ENCODE measurements at regions not wholly inside any gene's neighbourhood (a gene's known extent, or its start where the extent isn't known, plus 50 kb on each side); places are given as distances from the start of the nearest gene placed in this dataset.

DNA sequence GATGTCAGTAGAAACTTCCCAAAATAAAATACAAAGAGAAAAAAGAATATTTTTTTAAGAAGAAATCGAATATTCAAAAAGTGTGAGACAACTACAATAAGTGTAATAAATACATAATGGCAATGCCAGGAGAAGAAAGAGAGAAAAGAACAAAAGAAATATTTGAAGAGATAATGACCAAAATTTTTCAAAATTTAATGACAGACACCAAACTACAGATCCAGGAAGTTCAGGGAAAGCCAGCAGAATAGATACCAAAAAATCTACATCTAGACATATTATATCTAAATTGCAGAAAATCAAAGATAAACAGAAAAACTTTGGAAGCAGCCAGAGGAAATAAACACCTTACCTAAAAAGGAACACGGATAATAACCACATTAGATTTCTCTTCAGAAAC, 66.8 kb upstream of the CDK1 start:
- TF ChIP-seq CTCF (IDR thresholded peaks at IDR 0.05; ENCODE audit: control insufficient read depth, extremely low read depth, insufficient read depth) = no peak
- no peak for DNase-seq (ENCODE audit: low read depth)
- no peak overlapping the region for H3K4me3 ChIP-seq (ENCODE audit: low read depth, low read length)

- DNase-seq (ENCODE audit: low read depth) = no peak
- TF ChIP-seq CTCF (IDR thresholded peaks at IDR 0.05; ENCODE audit: control insufficient read depth, extremely low read depth, insufficient read depth) = no peak
- no peak overlapping the region for H3K4me3 ChIP-seq (ENCODE audit: low read depth, low read length)
Observed at GRCh38 chr10:60710041-60710440, 68.2 kb upstream of the CDK1 start.

- TF ChIP-seq CTCF (IDR thresholded peaks at IDR 0.05; ENCODE audit: control insufficient read depth, extremely low read depth, insufficient read depth) = no peak
- DNase-seq (ENCODE audit: low read depth) = no peak
- H3K4me3 ChIP-seq (ENCODE audit: low read depth, low read length) = no peak overlapping the region
Observed at GRCh38 chr10:60708666-60709065, 69.6 kb upstream of the CDK1 start.

GRCh38 chr10:60707841-60708240, 70.4 kb upstream of the CDK1 start:
- TF ChIP-seq CTCF (IDR thresholded peaks at IDR 0.05; ENCODE audit: control insufficient read depth, extremely low read depth, insufficient read depth) = no peak
- no peak overlapping the region for H3K4me3 ChIP-seq (ENCODE audit: low read depth, low read length)
- no peak for DNase-seq (ENCODE audit: low read depth)

- TF ChIP-seq CTCF (IDR thresholded peaks at IDR 0.05; ENCODE audit: control insufficient read depth, extremely low read depth, insufficient read depth) = no peak
- no peak overlapping the region for H3K4me3 ChIP-seq (ENCODE audit: low read depth, low read length)
- DNase-seq (ENCODE audit: low read depth) = no peak
Observed at GRCh38 chr10:60706146-60706545, 72.1 kb upstream of the CDK1 start.

DNA sequence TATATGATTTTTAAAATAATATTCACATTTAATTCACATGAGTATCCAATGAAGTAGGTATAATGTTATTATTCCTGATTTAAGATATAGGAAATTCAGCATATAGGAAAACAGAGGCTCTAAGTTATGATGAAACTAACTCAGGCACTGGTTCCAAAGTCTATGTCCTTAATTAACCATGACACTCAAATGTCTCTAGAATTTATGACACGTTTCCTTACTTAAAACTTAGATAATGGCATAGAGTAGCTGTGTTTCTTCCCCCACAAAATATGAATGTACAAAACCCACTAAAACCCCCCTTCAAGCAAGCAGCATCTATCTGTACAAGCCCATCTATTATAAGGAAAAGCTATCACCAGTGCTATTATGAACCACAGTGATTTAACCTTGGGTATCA, 72.9 kb upstream of the CDK1 start:
- TF ChIP-seq CTCF (IDR thresholded peaks at IDR 0.05; ENCODE audit: control insufficient read depth, extremely low read depth, insufficient read depth) = no peak
- no peak overlapping the region for H3K4me3 ChIP-seq (ENCODE audit: low read depth, low read length)
- no peak for DNase-seq (ENCODE audit: low read depth)

GRCh38 chr10:60704471-60704870, 73.8 kb upstream of the CDK1 start:
- no peak for TF ChIP-seq CTCF (IDR thresholded peaks at IDR 0.05; ENCODE audit: control insufficient read depth, extremely low read depth, insufficient read depth)
- DNase-seq (ENCODE audit: low read depth) = no peak
- H3K4me3 ChIP-seq (ENCODE audit: low read depth, low read length) = no peak overlapping the region

Data from LNCaP clone FGC (cell line).